OCI-M1 (cell line): ENCODE measurements at regions not wholly inside any gene's neighbourhood (a gene's known extent, or its start where the extent isn't known, plus 50 kb on each side); places are given as distances from the start of the nearest gene placed in this dataset.
"Not testable (repeated sequence)": the region's sequence is repeated elsewhere in the genome, so short reads cannot be mapped to it uniquely, and the experiment has no call there.

Source experiments
- DNase-seq: peaks from one replicate; lab custom pipeline; 2025; lab: John Stamatoyannopoulos, UW

DNA sequence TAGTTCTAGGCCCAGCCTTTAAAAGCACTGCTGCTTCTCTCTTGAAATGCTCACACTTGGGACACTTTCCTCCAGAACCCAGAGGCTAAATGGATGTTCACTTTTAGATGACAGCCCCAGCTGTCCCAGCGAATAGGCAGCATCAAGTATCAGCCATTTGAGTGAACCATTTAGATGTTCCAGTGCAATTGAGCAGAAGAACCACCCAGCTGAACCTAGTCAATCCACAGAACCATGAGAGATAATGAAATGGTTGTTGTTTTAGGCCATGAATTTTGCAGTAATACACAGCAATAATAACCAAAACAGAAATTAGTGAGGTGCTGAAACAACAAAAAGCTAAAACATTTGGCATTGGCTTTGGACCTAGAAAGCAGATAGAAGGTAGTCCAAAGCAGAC is 273.9 kb downstream of the ETV1 start:
- no peak for DNase-seq

DNA sequence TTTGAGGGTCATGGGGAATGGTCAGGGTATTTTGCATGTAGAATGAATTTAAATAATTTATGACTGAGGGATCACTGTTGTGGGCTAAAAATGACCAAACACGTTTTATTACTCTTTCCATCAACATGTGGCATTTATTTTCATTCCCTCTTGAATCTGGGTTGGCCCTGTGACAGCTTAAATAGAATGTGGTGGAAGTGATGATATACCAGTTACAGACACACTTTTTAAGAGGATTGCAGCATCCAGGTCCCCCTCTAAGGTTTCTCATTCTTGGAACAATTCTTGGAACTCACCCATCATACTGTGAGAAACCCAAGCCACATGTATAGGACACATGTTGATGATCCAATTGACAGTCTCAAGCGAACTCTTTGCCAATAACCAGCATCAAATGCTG is 272.4 kb downstream of the ETV1 start:
- DNase-seq: no peak

DNA sequence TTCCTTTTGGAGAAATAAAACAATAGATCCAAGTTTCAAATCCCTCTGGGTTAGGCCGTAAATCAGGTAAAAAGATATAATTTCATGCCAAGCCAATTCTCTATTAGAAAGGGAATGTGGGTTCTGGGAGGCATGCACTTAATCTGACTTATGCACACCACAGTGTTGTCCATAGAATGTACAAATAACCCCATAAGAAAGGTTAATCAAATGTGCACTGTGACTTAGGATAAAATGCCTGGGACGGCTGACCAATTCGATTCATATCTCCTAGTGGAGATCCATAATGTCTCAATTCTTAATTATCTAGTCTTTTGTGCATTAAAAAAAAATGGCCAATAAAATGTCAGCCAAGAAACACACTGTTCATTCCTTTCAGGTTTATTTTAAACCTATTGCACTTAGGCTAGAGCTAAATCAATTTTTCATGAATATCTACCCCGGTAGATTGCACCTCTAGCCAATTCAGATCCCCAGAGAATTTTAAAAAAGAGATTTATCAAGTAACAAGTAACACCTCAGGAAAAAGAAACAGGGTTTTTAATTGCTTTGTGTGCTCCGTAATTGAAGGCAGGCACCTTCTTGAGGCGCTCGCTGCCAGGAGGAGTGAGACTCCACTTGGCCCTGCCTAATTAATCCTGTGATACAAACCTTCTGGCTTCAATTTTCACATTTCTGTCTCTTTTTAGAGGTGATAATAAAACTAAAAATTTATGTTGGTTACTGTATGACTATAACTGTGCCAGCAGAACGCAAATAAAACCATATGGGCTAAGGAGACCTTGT is 265.1 kb downstream of the ETV1 start:
- DNase-seq: no peak

DNA sequence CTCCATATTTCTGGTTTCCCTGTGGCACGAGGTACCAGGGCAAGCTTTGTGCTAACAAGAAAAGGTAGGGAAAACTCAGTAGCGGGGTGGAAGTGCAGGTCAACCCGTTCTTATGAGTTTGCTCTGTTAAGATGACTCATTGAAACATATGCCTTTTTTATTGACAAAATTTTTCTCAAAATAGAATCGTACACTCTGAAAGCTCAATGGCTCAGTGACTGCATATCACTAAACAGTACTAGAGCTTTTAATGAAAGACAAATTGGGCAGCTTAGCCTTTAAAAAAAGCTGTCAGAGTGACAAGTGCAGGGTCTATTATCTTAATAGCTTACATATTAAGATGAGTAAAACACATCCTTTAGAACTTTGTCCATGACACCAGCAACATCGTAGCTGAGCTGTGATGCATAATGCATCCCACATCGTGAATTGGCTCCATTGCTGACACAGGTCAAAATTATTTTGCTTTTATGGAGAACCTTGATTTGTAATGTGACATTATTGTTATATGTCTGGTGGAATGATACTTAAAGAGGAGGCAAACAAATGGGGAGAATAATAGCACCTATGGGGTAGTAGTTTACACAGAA is 264.4 kb downstream of the ETV1 start:
- no peak for DNase-seq

DNA sequence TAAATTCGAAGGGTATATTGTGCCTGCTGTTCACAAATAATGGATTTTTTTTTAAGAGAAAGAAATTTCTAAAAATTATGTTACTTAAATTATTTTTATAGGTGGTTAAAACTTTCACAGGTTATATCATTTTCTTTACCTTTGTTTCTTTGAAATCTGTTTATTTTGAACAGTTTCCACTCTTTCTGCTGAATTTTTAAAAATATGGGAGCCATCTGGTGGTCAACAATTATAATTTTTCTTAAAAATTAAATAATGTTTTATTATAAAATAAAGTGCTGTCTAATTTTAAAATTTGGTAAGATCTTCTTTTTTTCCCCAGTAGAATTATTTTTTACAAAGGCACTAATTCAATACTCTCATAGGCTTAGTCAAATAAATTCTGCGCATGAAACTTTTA is 263.9 kb downstream of the ETV1 start:
- no peak for DNase-seq

DNA sequence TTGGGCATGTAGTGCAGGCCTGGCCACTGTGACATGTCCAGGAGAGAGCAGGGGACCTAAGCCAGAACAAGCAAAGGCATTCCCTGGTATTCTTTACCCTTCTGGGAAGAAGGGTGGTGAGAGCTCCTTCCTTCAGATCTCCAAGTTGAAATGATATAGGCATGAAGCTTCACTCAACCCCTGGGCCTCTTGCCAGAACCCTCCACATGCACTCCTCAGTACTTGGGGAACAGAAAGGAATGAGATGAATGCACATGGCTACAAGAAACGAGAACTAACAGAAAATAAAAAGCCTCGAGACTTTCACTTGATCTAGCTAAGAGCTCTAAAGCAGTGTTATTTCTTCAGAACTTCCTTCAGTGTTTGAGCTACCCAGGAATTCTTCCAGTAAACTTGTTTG is 262.2 kb downstream of the ETV1 start:
- no peak for DNase-seq

DNA sequence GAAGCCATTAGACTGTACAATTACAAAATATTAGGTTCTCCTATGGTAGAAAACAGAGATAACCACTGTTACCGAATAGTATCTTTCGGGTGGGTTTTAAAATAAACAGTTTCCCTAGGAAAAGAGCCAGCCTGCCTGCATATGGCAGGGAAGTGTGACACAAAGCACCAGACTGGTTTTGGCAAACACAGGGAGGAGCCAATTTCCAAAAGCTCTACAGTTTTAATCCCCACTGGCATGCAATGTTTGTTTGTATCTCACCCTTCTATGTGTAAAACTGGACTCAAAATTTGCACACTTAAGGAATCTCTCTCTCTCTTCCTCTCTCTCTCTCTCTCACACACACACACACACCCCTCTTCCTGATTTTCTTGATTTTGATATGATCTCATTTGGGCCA is 261.7 kb downstream of the ETV1 start:
- DNase-seq: no peak

DNA sequence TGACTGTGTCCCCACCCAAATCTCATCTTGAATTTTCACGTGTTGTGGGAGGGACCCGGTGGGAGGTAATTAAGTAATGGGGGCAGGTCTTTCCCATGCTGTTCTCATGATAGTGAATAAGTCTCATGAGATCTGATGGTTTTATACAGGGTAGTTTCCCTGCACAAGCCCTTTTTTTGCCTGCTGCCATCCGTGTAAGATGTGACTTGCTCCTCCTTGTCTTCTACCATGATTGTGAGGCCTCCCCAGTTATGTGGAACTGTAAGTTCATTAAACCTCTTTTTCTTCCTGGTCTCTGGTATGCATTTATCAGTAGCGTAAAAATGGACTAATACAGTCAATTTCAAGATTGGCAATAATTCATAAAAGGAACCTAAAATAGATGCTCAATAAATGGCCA is 261.0 kb downstream of the ETV1 start:
- DNase-seq: not testable (repeated sequence)

DNA sequence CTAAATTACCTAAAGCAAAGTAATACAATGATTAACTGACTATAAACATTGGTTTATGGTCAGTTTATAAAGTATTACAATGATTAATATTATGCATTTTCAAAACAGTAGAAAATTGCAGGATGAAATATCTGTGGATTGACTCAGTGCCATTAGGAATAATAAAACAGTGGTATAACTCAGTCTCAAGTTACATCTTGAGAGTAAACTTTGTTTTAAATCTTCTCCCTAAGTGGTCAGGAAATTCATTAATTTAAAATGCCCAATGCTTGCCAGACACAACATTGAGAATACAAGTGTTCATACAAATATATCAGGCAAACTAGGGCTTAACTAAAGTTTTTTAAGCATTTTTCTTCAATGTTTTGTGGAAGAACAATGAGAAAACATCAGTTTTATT is 257.8 kb downstream of the ETV1 start:
- no peak for DNase-seq

DNA sequence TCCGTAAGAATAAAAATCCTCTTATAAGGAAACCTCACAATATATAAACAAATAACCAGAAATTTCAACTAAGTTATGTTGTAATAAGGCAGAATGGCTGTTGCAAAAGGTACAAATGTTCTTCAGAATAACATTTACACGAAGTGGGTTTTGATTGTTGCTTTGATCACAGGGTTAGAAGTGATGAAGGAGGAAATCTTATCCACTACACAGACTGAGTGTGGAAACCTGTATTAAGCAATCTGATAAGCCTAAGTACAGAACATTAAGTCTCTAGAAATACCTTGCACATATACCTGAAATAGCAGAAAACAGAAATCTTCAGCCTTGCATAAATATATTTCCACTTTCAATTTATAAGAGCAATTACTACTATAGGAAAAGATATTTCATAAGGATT is 251.9 kb downstream of the ETV1 start:
- no peak for DNase-seq

DNA sequence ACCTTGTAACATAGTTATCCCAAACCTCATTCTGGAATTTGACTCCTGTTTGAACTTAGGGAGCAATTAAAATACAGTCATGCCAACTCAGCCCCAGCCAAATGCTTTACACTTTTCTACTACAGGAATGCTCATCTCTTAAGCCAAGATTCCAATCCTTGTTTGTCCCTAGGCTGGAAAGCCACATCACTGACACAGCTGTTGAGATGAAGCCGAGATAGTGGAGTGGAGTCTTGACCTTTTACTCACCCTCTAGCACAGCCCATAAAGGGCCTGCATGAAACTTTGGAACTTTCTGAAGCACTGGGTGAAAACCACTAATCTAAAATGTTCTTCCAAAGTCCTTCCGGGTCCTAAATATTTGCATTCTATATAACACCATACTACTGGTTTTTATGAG is 247.3 kb downstream of the ETV1 start:
- peak; percentile 1 for DNase-seq

DNA sequence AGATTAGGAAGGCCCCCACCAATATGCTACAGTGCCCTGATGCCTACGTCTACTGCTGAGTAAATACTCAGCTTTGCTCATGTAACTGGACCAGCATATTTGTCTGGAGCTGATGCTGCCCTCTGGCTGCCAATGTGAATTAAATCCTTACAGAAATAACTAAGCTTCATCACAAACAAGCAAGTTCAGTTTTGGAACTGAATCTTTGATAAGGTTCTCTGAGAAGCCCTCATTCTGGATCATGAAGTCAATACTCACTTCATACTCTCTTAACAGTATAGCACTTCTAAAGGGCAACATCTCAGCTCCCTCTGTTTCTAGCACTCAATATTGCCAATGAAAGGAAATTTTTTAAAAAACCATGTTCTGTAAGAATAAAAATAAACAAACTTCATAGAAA is 246.7 kb downstream of the ETV1 start:
- DNase-seq: peak; percentile 60

DNA sequence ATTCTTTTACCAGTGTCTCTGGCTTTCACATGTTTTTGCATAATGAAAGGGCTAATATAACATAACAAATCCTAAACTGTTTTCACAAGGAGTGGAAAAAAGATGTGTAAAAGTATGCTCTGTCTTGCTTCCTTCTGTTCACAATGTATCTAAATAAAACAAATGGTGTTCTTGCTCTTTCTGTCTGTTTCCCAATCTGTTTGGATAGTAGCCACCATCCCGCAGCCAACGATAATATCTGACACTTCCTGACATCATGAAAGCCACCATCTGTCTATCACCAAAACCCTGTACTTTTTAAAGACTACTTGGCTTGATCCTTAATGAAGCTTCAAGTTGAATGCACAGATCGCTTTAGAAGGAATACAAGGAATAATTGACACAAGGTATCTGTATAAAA is 246.2 kb downstream of the ETV1 start:
- no peak for DNase-seq

DNA sequence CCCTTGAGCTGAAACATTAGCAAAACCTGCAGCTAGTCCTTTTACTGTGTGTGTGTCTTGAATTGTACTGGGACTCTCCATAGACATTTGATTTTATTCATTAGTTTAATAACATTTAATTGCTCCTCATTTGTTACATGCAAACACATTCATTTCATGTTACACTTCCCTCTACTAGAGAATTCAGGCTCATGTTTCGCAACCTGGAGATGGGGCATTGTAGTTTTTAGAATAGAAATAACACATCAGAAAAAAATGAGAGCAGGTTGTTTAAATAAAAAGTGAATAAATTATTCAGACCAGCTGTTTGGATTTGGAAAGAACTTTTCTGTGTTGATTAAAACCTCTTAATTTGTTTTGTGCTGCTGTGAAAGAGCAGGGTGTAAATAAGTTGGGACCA is 243.9 kb downstream of the ETV1 start:
- no peak for DNase-seq

DNA sequence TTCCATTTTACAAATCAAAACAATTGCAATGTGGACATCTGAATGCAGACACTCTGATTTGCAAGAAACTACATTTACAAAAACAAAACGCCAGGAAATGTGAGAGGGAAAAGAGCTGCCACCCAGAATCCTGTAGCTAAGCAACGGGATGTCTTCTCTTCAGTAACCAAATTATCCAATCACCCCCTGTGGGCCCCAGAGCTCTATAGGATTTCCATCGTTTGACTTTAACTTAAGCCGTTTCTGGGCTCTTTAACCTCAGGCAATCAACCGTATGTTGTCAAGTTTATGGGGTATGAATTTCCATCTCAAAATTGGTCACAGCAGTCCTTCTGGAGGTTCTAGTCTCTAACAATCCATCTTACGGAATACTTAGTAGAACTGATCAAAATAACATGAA is 240.5 kb downstream of the ETV1 start:
- no peak for DNase-seq

DNA sequence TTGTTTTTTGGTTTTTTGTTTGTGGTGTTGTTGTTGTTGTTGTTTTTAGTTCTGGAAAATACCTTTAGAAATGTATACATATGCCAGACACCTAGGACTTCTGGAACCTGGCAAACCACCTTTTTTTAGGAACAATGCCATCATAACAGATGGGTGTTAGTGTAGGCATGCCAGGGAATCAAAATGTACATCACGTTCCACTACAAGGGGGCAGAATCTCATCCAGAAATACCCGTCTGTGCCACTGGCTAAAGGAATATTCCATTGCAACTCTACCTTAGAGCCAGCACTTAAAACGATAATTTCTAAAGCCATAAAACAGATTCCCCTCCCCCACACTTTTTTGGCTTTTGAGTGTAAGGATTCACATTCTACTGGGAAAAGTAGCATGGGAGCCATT is 239.8 kb downstream of the ETV1 start:
- DNase-seq: no peak

DNA sequence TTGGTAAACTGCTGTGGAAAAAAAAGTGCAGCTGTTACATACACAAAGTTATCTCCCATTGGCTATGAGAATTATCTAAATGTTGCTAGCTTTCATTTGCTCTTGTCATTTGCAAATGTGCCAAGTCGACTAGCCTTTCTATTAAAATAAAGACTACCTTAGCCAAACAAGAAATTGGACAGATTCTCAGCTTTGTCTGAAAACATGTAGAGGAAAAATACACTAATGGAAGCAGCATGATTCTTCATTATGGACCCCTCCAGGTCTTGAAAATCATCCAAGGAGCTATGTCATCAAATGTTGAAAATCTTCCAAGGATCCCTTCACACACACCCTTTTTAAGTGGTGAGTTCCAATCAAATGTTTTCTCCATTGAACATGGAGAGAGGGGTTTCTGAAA is 237.7 kb downstream of the ETV1 start:
- DNase-seq: no peak

DNA sequence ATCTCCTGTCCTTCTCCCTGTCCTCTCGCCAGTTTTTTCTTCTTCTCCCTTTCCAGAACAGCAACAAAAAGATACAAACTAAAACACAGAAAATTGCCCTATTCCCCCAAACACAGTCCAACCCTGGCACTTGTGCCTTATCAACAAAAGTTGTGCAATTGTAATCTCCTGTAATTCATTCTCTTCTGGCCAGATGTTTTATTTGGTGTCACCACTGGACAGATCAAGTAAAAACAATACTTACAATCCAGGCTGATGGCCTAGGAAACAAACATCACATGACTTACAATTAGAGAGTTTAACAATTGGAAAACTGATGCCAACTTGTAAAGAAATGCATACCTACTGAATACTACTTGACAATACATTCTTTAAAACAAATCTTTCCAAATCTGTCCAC is 231.6 kb downstream of the ETV1 start:
- DNase-seq: no peak

DNA sequence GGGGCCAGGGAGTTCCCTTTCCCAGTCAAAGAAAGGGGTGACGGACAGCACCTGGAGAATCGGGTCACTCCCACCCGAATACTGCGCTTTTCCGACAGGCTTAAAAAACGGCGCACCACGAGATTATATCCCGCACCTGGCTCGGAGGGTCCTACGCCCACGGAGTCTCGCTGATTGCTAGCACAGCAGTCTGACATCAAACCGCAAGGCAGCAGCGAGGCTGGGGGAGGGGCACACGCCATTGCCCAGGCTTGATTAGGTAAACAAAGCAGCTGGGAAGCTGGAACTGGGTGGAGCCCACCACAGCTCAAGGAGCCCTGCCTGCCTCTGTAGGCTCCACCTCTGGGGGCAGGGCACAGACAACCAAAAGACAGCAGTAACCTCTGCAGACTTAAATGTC is 223.6 kb downstream of the ETV1 start:
- DNase-seq: not testable (repeated sequence)

DNA sequence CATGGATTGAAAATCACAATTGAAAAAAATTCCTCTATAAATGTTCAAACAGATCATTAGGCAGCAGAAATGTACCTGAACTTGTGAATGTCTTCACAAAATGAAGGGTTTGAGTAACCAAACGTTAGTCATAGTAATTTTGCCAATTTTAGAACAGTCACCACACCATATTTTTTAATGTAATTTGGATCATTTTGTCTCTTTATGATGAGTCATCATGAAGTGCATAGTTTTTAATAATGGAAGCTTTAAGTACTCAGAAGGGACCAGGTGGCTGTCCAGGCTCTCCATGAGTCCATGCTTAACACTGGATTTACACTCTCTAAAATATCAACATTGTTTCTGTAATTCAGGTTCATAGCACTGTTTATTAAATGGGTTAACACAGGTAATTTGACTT is 219.2 kb downstream of the ETV1 start:
- DNase-seq: no peak

DNA sequence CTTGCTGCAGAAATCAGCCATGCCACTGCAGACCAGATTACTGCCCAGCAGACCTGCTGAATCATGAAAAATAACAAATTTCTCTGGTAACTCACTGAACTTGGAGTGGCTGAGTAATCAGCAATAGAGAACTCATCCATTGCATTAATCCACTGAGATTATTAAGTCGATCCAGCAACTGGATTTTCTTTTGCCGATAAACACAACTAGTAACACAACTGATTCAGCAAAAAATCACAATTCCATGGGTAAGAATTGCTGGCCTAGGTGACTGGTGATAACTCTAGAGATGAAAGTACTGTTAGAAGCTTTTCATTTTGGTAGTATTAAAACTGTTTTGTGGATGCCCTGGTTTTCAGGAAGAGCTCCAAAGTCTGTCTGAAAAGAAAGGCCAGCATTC is 214.5 kb downstream of the ETV1 start:
- no peak for DNase-seq

DNA sequence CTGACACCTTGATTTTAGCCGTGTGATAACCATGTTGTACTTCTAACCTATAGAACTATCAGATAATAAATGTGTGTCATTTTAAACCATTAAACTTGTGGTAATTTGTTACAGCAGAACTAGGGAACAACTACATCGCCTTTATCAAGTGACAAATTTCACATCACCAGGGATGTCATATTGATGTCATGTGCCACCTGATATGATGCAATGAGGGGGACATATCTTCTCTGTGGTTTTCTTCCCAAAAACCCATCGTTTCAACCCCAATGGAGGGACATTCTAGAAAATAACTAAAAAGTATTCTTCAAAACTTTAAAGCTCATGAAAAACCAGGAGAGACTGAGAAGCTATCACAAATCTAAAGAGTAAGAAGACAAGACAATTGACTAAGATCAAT is 212.2 kb downstream of the ETV1 start:
- peak; percentile 21 for DNase-seq

DNA sequence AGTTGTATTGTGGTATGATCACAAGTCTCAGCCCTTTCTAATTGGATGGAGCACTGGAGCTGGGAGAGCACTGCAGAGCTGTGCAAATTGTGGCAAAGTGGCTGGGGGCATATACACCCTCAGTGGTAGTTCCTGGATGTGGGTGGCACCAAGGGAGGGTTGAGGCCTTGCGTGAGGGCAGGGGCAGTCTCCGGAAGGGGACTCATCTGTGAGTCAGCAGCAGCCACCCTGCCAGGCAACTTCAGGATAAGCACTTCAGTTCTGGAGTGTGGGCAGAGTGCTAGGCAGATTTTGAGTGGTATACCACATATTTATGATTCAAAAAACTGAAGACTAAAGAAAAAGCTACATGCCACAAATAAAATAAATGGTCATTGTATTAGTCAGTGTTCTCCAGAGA is 210.5 kb downstream of the ETV1 start:
- DNase-seq: no peak

DNA sequence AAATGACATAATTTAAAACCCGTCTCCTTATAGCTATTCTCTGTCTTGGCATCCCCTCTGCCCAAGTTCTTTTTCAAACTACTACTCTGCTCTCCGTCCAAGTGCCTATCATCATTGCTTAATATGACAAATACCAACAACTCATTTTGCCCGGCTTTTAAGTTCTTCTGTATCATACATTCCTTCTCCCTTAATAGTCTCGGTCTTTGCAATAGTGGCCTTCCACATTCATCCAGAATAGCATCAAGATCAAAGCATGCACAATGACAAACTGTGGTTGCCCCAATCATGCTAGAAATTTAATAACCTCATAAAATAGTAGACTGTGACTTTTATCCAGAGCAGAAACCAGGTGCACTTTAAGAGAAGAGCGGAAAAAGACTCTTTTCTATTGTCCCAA is 198.9 kb downstream of the ETV1 start:
- DNase-seq: no peak
